Parathyroid adenoma (tissue), 2 donors: ENCODE measurements at regions not wholly inside any gene's neighbourhood (a gene's known extent, or its start where the extent isn't known, plus 50 kb on each side); places are given as distances from the start of the nearest gene placed in this dataset.

Source experiments
- H2AFZ ChIP-seq: fragments of 300-600 bp; sonication (generic); one replicate; pipeline ENCODE4 v1.7.0; 2017; ENCODE audit warnings: antibody characterized with exemption, mild to moderate bottlenecking
- H3K27ac ChIP-seq: fragments of 300-600 bp; sonication (generic); one replicate; pipeline ENCODE4 v1.7.0; 2017
- H3K27me3 ChIP-seq: fragments of 300-600 bp; sonication (generic); one replicate; pipeline ENCODE4 v1.7.0; 2017; ENCODE audit warnings: low read length; ENCODE audit not compliant: control insufficient read depth, insufficient read depth
- H3K36me3 ChIP-seq: fragments of 300-600 bp; sonication (generic); one replicate; pipeline ENCODE4 v1.7.0; 2017; ENCODE audit warnings: low read length; ENCODE audit not compliant: control insufficient read depth, insufficient read depth
- H3K4me1 ChIP-seq: fragments of 300-600 bp; sonication (generic); one replicate; pipeline ENCODE4 v1.7.0; 2017; ENCODE audit warnings: control low read depth
- H3K4me2 ChIP-seq: fragments of 300-600 bp; sonication (generic); one replicate; pipeline ENCODE4 v1.7.0; 2017; ENCODE audit warnings: low read length
- H3K4me3 ChIP-seq: fragments of 300-600 bp; sonication (generic); one replicate; pipeline ENCODE4 v1.7.0; 2017; ENCODE audit warnings: low read depth, low read length
- H3K79me2 ChIP-seq: fragments of 300-600 bp; sonication (generic); one replicate; pipeline ENCODE4 v1.7.0; 2017; ENCODE audit warnings: control low read depth
- H3K9ac ChIP-seq: fragments of 300-600 bp; sonication (generic); one replicate; pipeline ENCODE4 v1.7.0; 2017; ENCODE audit warnings: mild to moderate bottlenecking
- H3K9me3 ChIP-seq: fragments of 300-600 bp; sonication (generic); one replicate; pipeline ENCODE4 v1.7.0; 2017; ENCODE audit warnings: low read length; ENCODE audit not compliant: control insufficient read depth
- TF ChIP-seq, protein P1 (sequence below): fragments of 300-600 bp; sonication (generic); IDR thresholded peaks from one replicate; pipeline ENCODE4 v1.7.0; 2017; ENCODE audit warnings: antibody characterized with exemption, mild to moderate bottlenecking
- donor health status: primary hyperparathyroidism.

GRCh38 chr5:12294151-12294550 is 389.9 kb upstream of the CTNND2 start:
- Histone ChIP-seq H3K9me3 (no peaks in the 10 kb centered on the region), H3K9ac (no peak overlapping the region), H3K4me1 (no peaks in the 10 kb centered on the region), H3K79me2 (no peaks in the 10 kb centered on the region), H3K36me3 (no peaks in the 10 kb centered on the region), H3K27ac (no peak overlapping the region), H3K4me3 (no peak overlapping the region), H3K4me2 (no peak overlapping the region), H3K27me3 (no peaks in the 10 kb centered on the region), H2AFZ (no peak overlapping the region)
- TF ChIP-seq, protein P1, sequence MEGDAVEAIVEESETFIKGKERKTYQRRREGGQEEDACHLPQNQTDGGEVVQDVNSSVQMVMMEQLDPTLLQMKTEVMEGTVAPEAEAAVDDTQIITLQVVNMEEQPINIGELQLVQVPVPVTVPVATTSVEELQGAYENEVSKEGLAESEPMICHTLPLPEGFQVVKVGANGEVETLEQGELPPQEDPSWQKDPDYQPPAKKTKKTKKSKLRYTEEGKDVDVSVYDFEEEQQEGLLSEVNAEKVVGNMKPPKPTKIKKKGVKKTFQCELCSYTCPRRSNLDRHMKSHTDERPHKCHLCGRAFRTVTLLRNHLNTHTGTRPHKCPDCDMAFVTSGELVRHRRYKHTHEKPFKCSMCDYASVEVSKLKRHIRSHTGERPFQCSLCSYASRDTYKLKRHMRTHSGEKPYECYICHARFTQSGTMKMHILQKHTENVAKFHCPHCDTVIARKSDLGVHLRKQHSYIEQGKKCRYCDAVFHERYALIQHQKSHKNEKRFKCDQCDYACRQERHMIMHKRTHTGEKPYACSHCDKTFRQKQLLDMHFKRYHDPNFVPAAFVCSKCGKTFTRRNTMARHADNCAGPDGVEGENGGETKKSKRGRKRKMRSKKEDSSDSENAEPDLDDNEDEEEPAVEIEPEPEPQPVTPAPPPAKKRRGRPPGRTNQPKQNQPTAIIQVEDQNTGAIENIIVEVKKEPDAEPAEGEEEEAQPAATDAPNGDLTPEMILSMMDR: no peak

DNA sequence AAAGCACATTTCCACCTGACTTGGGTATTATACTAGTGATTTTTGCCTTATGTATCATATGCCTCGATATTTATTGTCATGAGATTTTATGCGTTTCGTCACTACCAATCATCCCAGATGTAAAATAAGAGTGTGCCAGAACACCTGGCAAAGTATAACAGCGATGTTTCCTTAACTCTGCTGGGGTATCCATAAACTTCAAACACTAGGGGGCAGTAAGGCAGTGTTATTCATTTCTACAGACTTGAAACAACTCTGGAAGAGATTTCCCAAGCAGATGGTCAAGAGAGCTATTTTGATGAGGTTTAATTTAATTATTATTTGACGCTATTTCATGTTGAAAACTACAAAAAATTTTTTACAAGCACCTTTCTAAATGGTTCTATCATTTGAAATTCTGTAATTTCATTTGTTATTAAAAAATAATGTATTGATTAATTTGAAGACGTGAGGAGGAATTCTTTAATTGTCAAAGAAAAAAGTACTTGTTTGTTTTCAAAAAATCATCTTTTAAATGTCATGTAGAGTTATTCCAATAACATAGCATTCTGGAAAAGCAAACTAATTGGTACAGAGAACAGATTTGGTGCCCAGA is 388.5 kb upstream of the CTNND2 start:
- no peak overlapping the region for H3K9ac ChIP-seq
- H3K9me3 ChIP-seq: no peaks in the 10 kb centered on the region
- H2AFZ ChIP-seq: no peak overlapping the region

DNA sequence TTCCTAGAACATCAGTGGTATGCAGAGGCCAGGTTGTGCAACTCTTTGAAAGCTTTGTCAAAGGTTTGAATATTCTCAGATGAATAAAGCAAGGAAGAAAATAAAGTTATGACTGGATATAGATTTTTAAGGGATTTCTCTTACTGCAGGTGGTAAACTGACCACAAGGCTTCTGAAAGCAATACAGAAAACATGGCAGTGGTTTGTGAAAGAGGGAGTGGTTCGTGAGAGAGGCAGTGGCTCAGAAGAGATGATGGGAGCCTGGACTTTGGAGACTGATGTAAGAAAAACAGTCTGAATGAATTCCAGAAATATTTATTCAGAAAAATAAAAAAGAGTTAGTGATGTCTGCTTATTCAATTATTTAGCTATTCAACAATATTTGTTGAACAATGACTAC is 380.4 kb upstream of the CTNND2 start:
- Histone ChIP-seq H3K27ac (no peak overlapping the region), H3K9ac (no peak overlapping the region), H3K36me3 (no peaks in the 10 kb centered on the region), H3K9me3 (no peaks in the 10 kb centered on the region), H3K4me1 (no peaks in the 10 kb centered on the region), H3K4me3 (no peak overlapping the region), H3K4me2 (no peak overlapping the region), H2AFZ (no peak overlapping the region), H3K27me3 (no peaks in the 10 kb centered on the region), H3K79me2 (no peaks in the 10 kb centered on the region)
- TF ChIP-seq, protein P1: no peak

More for the DNA sequence above, 388.5 kb upstream of the CTNND2 start:
- no peak overlapping the region for H3K4me2 ChIP-seq
- TF ChIP-seq, protein P1: no peak
- no peaks in the 10 kb centered on the region for H3K36me3 ChIP-seq
- no peaks in the 10 kb centered on the region for H3K27me3 ChIP-seq
- no peak overlapping the region for H3K27ac ChIP-seq
- H3K4me1 ChIP-seq: no peaks in the 10 kb centered on the region
- H3K4me3 ChIP-seq: no peak overlapping the region
- no peaks in the 10 kb centered on the region for H3K79me2 ChIP-seq

DNA sequence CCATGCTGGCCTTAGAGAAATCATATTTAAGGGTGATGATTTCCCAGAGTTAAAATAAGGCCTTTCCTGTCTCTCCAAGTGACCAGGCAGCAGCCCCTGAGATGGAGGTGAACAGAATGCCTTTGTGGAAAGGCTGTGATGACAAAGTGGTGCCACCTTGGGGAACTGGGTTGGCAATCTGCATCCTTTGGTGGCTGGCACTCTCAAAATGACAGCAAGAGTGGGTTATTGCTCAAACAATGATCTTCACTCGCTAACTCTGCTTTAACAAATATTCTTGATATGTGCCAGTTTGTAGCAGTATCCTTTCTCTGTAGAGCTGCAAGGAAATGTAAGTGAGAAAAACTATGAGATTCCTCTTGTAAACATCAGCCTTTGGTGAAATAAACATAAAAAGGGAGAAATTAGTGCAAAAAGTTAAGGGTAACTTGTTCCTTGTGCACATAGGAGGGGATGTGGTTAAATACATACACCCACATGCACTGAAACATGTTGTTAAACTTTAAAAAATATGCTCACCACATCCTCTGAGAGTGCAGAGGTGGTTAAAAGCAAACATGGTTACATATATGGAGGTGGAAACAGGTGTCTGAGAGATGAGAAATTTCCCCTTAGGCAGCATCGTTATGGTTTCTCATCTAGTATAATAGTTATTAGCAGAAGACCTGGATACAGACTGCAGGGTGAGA is 373.4 kb upstream of the CTNND2 start:
- H3K36me3 ChIP-seq: no peaks in the 10 kb centered on the region
- H3K79me2 ChIP-seq: no peaks in the 10 kb centered on the region
- H3K4me1 ChIP-seq: no peaks in the 10 kb centered on the region
- no peaks in the 10 kb centered on the region for H3K27me3 ChIP-seq
- TF ChIP-seq, protein P1: no peak
- H3K4me2 ChIP-seq: no peak overlapping the region
- H3K4me3 ChIP-seq: no peak overlapping the region
- no peak overlapping the region for H3K27ac ChIP-seq
- no peak overlapping the region for H2AFZ ChIP-seq
- H3K9me3 ChIP-seq: no peaks in the 10 kb centered on the region
- H3K9ac ChIP-seq: no peak overlapping the region

DNA sequence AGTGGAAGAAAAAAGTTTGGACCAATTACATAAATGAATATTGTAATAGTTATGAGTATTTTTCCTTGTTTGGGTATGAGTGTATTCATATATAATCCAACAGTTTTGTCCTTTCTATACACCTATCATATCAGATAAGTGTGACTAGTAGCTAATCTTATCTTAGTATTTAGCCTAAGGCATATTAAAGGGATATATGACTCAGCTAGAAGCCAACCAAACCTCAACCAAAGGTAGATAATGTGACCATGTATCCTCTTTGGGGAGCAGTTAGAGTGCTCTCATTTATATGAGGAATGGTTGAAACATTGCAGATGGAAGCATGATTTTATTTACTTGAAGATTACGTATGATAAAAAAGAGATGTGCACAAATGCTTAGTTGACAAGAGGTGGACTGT is 370.0 kb upstream of the CTNND2 start:
- Histone ChIP-seq H3K9ac (no peak overlapping the region), H3K4me3 (no peak overlapping the region), H3K4me1 (no peaks in the 10 kb centered on the region), H3K9me3 (no peaks in the 10 kb centered on the region), H3K27ac (no peak overlapping the region), H3K4me2 (no peak overlapping the region), H2AFZ (no peak overlapping the region), H3K36me3 (no peaks in the 10 kb centered on the region), H3K79me2 (no peaks in the 10 kb centered on the region), H3K27me3 (no peaks in the 10 kb centered on the region)
- TF ChIP-seq, protein P1: no peak
